Tibial nerve (tissue), 3 donors: ENCODE measurements at regions not wholly inside any gene's neighbourhood (a gene's known extent, or its start where the extent isn't known, plus 50 kb on each side); places are given as distances from the start of the nearest gene placed in this dataset.
"Not testable (repeated sequence)": the region's sequence is repeated elsewhere in the genome, so short reads cannot be mapped to it uniquely, and the experiment has no call there.

Experiments
- CTCF ChIP-seq, 5 experiments: fragments of 200-600 bp in 3 of 5; fragments of 450-650 bp in 2 of 5; sonication (generic) in 3 of 5; IDR thresholded peaks; one replicate each; pipeline ENCODE4 v1.5.1; 2016 to 2019; ENCODE audit warnings: antibody characterized with exemption in 5 of 5, mild to moderate bottlenecking in 3 of 5, moderate library complexity in 2 of 5
- POLR2A ChIP-seq, 2 donors: fragments of 450-650 bp; IDR thresholded peaks; one replicate each; pipeline ENCODE4 v1.6.1; 2017; ENCODE audit warnings: antibody characterized with exemption in 2 of 2, mild to moderate bottlenecking in 2 of 2, moderate library complexity in 2 of 2

GRCh38 chr11:25501426-25501825 is 830.5 kb upstream of the ANO3 start:
- not testable (repeated sequence) for TF ChIP-seq CTCF, POLR2A (IDR thresholded peaks at IDR 0.05)
